ENCODE measurements at regions not wholly inside any gene's neighbourhood (a gene's known extent, or its start where the extent isn't known, plus 50 kb on each side); places are given as distances from the start of the nearest gene placed in this dataset.

DNA sequence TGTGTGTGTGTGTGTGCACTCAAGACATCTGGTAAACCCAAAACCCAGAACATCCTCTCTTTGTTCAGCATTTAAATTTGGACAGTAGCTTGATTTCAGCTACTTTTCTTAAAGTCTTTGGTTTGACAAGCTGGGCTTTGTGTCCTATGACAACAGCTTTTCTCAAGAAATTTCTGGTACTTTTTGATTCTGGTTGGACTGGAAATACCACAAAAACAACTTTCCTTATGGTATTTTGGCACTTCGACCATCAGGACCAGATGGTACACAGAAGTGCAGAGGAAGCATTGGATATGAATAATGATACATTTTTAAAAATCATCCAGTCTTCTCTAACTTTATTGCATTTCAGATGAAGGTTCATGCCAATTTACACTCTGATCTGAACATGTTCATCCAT, 286.6 kb upstream of the FLRT2 start:
- no peak for DNase-seq
- TF ChIP-seq POLR2A (IDR thresholded peaks at IDR 0.05; ENCODE audit: low read length) (no peak), GATA1 (IDR thresholded peaks at IDR 0.05; ENCODE audit: low read depth, low read length) (no peak)

DNA sequence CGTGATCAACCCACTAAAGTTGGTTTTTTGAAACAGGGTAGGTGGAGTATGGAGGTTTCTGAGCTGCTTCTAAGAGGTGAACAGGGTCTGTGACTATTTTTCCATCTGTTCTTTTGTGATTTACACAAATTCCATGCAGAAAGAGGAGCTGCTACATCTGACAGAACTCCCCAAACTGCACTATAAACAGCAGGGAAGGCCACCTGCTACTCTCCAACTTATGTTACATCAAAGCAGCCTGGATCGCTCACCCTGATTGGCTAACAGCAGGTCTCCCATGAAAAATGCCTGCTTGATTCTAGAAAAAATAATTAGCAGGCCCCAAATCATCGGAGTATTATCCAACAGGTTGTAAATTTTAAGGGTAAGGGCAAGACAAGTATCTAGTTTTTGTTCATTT, 282.9 kb upstream of the FLRT2 start:
- DNase-seq, result no peak
- TF ChIP-seq POLR2A (IDR thresholded peaks at IDR 0.05; ENCODE audit: low read length), result no peak
- no peak for TF ChIP-seq GATA1 (IDR thresholded peaks at IDR 0.05; ENCODE audit: low read depth, low read length)

- no peak for DNase-seq
- TF ChIP-seq GATA1 (IDR thresholded peaks at IDR 0.05; ENCODE audit: low read depth, low read length) (no peak), POLR2A (IDR thresholded peaks at IDR 0.05; ENCODE audit: low read length) (no peak)
These were observed 280.9 kb upstream of the FLRT2 start for GRCh38 chr14:85248881-85249635.

GRCh38 chr14:85250414-85251189, 279.3 kb upstream of the FLRT2 start:
- TF ChIP-seq GATA1 (IDR thresholded peaks at IDR 0.05; ENCODE audit: low read depth, low read length), result no peak
- no peak for TF ChIP-seq POLR2A (IDR thresholded peaks at IDR 0.05; ENCODE audit: low read length)
- DNase-seq, result peak in 1 of 2 experiments; percentile 13

DNA sequence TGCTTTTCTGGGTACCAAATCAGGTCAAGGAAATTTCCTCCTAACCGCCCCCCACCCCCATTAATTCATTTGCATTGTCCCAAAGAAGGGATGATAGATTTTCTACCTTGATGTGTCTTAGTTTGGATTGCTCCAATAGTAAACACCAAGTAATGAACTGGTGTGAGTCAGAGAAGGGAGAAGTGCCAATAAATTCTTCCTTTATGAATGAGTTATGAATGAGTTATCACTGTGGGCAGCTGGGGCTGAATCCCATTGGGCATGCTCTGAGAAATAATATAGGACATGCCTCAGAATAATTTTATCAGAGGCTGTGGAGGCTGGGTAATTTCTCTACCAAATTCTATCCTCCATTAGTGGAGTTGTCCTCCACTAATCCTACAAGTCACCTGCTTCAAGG, 277.9 kb upstream of the FLRT2 start:
- TF ChIP-seq POLR2A (IDR thresholded peaks at IDR 0.05; ENCODE audit: low read length) (no peak), GATA1 (IDR thresholded peaks at IDR 0.05; ENCODE audit: low read depth, low read length) (no peak)
- DNase-seq, result no peak

- DNase-seq, result no peak
These were observed 275.2 kb upstream of the FLRT2 start for GRCh38 chr14:85254711-85255110.

GRCh38 chr14:85257287-85257686, 272.7 kb upstream of the FLRT2 start:
- no peak for DNase-seq
- no peak for TF ChIP-seq GATA1 (IDR thresholded peaks at IDR 0.05; ENCODE audit: low read depth, low read length)
- TF ChIP-seq POLR2A (IDR thresholded peaks at IDR 0.05; ENCODE audit: low read length), result no peak

More at GRCh38 chr14:85254711-85255110, 275.2 kb upstream of the FLRT2 start:
- TF ChIP-seq GATA1 (IDR thresholded peaks at IDR 0.05; ENCODE audit: low read depth, low read length), result no peak

- DNase-seq, result no peak
- TF ChIP-seq GATA1 (IDR thresholded peaks at IDR 0.05; ENCODE audit: low read depth, low read length) (no peak), POLR2A (IDR thresholded peaks at IDR 0.05; ENCODE audit: low read length) (no peak)
These were observed 265.8 kb upstream of the FLRT2 start for GRCh38 chr14:85263916-85264675.

GRCh38 chr14:85273099-85273677, 256.8 kb upstream of the FLRT2 start:
- TF ChIP-seq GATA1 (IDR thresholded peaks at IDR 0.05; ENCODE audit: low read depth, low read length) (no peak), POLR2A (IDR thresholded peaks at IDR 0.05; ENCODE audit: low read length) (no peak)
- no peak for DNase-seq

- TF ChIP-seq POLR2A (IDR thresholded peaks at IDR 0.05; ENCODE audit: low read length) (no peak), GATA1 (IDR thresholded peaks at IDR 0.05; ENCODE audit: low read depth, low read length) (no peak)
- DNase-seq, result no peak
These were observed 256.0 kb upstream of the FLRT2 start for GRCh38 chr14:85273952-85274351.

DNA sequence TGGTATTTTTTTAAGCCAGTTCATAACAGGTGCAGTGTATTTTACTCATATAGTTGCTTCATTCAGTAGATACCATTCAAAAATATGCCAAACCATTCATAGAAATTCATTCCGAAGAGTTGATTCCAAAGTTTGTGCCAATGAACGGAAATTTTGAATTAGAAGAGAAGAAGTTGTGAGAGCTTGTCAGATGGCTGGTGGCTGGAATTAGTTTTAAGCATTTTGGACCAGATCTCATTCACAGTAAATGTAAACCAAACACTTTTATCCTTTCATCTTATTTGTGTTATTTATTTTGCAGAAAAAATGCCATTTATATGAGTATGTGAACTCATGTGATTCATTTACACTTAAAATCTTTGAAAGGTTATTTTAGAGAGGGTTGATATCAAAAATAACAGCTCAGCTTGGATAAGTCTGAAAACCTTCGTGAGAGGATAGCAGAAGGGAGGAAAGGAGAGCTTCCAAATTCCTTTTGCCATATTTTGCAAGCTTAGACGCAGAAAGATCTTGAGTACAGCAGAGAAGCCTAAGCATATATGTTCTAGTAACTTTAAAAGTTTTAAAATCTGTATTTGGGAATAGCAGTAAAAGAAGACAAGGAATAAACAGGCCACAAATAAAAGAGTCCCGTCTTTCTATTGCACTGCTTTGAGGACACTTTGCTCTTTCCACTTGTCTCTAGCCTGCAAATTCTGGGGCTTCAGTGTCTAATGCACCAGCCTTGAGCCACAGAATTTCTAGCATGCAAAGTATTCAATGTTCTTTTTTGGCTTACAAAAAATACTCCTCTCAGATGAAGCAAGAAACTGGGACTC, 253.6 kb upstream of the FLRT2 start:
- no peak for DNase-seq
- no peak for TF ChIP-seq POLR2A (IDR thresholded peaks at IDR 0.05; ENCODE audit: low read length)
- TF ChIP-seq GATA1 (IDR thresholded peaks at IDR 0.05; ENCODE audit: low read depth, low read length), result no peak

- no peak for DNase-seq
- TF ChIP-seq POLR2A (IDR thresholded peaks at IDR 0.05; ENCODE audit: low read length) (no peak), GATA1 (IDR thresholded peaks at IDR 0.05; ENCODE audit: low read depth, low read length) (no peak)
These were observed 253.0 kb upstream of the FLRT2 start for GRCh38 chr14:85276979-85277228.

GRCh38 chr14:85279407-85279806, 250.5 kb upstream of the FLRT2 start:
- TF ChIP-seq GATA1 (IDR thresholded peaks at IDR 0.05; ENCODE audit: low read depth, low read length) (no peak), POLR2A (IDR thresholded peaks at IDR 0.05; ENCODE audit: low read length) (no peak)
- DNase-seq, result no peak

Measured in erythroblast (primary cell).